Fibroblast of lung (primary cell): ENCODE measurements at regions not wholly inside any gene's neighbourhood (a gene's known extent, or its start where the extent isn't known, plus 50 kb on each side); places are given as distances from the start of the nearest gene placed in this dataset.

Experiments
- CTCF ChIP-seq, 2 donors: IDR thresholded peaks in 1 of 2; conservative IDR thresholded peaks in 1 of 2; 1 replicate in 1 of 2; 2 replicates in 1 of 2; pipeline ENCODE4 v1.5.1; 2011 to 2012; ENCODE audit warnings: low read length in 2 of 2, control low read depth in 1 of 2, inconsistent platforms in 1 of 2, low read depth in 1 of 2, mild to moderate bottlenecking in 1 of 2
- EZH2 ChIP-seq: IDR thresholded peaks from 2 replicates; pipeline ENCODE4 v1.5.1; 2012; ENCODE audit warnings: low read length, control low read depth, mild to moderate bottlenecking; ENCODE audit errors: missing control alignments

GRCh38 chr5:89372176-89372575 lies 489.2 kb upstream of the MEF2C start:
- TF ChIP-seq EZH2 (no peak), CTCF (conservative IDR thresholded peaks at IDR 0.05 in 1 of 2, IDR thresholded peaks at IDR 0.05 in 1 of 2; ENCODE audit: low read depth in 1 of 2, low read length in 2 of 2) (no peak)
